Dermis blood vessel endothelial cell (primary cell): ENCODE measurements at regions not wholly inside any gene's neighbourhood (a gene's known extent, or its start where the extent isn't known, plus 50 kb on each side); places are given as distances from the start of the nearest gene placed in this dataset.
"Not testable (repeated sequence)": the region's sequence is repeated elsewhere in the genome, so short reads cannot be mapped to it uniquely, and the experiment has no call there.

Source experiments
- DNase-seq: peaks from one replicate; pipeline ENCODE4 v3.0.0; 2010

DNA sequence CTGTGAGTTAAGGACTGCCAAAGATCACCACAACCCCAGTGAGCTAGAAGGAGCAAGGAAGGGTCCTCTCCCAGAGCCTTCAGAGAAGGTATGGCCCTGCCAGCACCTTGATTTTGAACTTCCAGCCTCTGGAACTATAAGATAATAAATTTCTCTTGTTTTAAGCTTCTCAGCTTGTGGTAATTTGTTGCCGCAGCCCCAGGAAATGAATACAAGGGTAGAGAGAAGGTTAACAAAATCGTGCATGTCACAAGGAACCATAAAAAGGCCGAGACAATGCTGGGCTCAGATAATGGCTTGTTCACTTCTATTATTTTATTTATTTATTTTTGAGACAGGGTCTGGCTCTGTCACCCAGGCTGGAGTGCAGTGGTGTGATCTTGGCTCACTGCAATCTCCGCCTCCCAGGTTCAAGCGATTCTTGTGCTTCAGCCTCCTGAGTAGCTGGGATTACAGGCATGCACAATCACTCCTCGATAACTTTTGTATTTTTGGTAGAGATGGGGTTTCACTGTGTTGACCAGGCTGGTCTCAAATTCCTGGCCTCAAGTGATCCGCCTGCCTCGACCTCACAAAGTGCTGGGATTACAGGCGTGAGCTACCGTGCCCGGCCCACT is 71.5 kb downstream of the WSB1 start:
- DNase-seq = not testable (repeated sequence)

DNA sequence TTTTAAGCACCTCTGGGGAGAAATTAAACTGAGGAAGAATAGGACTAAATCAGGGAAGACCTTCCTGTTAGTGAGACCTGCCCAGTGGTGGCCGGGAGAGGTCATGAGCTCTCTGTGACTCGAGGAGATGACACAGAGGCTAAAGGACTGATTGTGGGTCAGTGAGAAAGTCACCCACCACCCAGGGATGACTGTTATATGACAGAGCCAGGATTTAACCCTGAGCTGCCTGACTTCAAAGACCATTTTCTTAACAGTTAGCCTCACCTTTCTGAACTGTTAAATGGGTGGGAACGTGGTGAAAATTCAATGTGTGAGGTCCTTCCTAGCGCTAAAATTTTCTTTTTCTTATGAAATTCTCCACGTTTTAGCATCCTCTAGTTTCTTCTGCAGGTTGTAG is 72.5 kb downstream of the WSB1 start:
- DNase-seq = no peak

DNA sequence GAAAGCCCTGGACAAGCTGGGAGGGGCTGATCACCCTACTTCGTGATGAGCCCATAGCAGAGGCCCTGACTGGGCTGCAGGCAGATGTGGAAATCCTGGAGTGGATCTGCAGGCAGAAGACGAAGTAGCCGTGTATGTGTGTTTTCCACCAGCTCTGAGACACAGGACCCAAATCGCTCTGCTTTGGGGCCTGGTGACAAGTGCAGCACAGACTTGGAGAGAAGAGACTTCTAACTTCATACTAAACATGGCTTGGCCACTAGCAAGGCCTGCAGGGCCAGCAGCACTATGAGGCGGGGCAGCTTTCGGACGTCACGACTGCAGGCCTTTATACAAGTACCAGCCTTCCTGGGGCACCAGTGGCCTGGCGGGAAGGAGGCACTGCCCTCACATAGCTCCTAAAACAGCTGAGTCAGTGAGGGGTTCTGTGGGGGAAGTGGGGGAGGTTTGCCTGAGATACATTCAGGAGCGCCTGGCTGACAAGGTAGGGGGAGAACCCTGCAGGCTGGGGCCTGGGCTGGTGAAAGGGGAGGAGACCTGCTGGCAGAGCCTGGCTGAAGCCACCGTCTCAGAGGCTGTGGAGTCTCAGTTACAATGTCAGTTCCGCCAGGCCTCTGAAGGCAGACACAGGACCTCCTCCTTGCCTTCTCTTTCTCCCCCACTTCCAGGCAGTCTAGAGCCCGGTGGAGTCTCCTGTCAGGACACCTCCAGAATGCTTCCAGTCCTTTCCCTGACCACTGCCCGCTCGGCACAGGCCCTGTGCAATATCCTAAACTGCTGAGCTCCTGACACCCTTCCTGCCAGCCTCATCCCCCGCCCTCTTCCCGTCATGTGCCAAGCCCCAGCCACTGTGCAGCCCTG is 73.4 kb downstream of the WSB1 start:
- no peak for DNase-seq

DNA sequence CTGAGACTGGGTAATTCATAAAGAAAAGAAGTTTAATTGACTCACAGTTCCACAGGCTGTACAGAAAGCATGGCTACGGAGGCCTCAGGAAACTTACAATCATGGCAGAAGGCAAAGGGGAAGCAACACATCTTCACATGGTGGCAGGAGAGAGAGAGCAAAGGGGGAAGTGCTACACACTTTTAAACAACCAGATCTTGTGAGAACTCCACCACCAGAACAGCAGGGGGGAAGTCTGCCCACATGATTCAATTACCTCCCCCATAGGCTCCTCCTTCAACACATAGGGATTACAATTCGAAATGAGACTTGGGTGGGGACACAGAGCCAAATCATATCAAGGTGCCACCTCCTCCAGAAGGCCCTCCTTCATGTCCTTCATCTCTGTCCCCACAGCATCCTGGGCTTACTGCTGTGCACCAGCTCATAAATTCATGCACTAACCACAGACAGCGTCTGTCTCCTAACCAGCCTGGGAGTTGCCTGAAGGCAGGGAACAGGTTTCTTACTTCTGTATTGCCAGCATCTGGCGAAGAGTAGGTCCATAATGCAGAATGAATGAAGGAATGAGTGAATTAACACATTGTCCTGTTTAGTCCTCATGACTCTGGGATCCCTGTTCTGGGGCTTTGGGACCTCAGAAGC is 74.4 kb downstream of the WSB1 start:
- DNase-seq = no peak

DNA sequence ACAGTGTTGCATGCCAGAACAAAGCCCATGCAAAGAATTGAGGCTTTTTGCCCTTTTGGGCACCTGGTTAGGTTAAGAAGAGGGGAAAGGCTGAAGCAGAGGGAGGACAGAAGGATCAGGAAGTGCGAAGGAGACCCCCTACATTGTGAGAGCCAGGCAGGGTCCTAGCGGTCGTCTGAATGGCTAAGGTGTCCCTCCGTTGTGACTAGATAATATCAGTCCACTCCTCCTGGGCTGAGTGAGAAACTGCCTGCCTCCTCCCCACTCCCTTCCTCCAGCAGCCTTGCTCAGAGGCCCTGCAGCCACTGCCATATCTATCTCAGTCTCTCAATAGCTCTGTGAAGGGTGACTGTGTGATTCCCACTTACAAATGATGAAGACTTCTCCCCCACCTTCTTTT is 75.1 kb downstream of the WSB1 start:
- no peak for DNase-seq

DNA sequence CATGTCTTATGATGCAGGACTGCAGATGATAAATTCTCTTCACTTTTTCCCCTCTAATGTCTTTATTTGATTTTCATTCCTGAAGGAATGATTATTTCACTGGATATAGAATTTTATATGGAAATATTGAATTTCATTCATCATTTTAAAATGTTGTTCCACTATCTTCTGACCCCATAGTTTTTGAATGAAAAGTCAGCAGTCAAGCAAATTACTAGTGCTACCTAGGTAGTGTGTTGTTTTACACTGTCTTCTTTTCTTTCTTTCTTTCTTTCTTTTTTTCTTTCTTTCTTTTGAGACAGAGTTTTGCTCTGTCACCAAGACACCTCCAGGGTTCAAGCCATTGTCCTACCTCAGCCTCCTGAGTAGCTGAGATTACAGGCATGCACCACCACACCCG is 76.9 kb downstream of the WSB1 start:
- DNase-seq = no peak

DNA sequence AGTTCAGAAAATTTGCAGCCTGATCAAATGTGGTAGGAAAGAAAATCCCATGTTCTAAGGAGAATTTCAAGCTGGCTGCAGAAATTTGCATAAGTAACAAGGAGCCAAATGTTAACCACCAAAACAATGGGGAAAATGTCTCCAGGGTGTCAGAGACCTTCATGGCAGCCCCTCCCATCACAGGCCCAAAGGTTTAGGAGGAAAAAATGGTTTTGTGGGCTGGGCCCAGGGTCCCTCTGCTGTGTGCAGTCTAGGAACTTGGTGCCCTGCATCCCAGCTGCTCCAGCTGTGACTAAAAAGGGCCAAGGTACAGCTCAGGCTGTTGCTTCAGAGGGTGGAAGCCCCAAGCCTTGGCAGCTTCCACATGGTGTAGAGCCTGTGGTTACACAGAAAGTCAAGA is 79.8 kb downstream of the WSB1 start:
- DNase-seq = not testable (repeated sequence)

DNA sequence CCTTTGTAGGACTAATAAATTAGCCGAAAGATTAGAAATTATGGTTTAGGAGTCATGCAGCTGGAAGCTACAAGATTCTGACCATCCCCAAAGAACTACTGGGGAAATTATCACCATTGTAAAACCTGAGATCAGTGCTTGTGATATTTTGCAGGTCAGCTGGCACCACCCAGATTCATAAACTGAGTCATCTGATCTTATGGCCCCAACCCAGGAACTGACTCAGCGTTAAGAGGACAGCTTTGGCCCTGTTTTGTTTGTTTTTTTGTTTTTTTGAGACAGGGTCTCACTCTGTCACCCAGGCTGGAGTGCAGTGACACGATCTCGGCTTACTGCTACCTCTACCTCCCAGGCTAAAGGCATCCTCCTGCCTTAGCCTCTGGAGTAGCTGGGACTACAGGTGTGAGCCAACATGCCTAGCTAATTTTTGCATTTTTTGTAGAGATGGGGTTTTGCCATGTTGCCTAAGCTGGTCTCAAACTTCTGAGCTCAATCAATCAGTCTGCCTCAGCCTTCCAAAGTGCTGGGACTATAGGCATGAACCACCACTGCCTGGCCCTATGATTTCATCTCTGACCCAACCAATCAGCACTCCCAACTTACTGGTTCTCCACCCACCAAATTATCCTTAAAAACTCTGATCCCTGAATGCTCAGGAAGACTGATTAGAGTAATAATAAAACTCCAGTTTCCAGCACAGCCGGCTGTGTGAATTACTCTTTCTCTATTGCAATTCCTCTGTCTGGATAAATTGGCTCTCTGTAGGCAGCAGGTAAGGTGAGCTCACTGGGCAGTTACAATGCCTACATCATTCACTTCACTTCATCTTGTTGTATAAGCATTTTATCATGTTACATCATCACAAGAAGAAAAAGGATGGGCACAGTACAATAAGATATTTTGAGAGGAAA is 79.4 kb upstream of the KSR1 start:
- DNase-seq = peak; percentile 52

DNA sequence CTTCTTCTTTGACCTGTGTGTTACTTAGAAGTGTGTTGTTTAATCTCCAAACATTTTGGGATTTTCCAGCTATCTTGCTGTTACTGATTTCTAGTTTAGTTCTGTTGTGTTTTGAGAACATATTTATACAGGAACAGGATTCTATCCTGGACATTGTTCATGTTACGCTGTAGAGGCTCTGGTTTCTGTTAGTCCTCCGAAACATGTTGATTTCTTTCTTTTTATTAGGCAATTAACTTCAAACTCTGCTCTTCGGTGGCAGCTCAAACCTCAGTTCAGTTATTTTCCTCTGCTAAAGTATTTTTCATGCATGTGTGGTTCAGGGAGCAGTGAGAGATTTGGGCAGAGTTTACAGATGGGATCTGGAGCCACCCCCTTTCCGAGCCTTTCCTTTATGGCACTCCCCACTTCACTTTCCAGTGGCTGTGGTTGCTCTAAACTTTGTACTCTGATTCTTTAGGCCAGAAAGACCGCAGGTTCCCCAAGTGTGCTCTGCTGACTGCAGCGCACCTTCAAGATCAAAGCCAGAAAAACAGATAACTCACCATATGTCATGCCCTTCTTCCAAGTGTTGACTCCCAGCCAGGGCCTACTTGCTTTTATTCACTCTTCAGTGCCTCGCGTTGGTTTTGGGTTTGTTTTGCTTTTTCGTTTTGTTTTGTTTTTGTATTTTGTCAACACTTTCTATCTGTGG is 77.6 kb upstream of the KSR1 start:
- DNase-seq = no peak

DNA sequence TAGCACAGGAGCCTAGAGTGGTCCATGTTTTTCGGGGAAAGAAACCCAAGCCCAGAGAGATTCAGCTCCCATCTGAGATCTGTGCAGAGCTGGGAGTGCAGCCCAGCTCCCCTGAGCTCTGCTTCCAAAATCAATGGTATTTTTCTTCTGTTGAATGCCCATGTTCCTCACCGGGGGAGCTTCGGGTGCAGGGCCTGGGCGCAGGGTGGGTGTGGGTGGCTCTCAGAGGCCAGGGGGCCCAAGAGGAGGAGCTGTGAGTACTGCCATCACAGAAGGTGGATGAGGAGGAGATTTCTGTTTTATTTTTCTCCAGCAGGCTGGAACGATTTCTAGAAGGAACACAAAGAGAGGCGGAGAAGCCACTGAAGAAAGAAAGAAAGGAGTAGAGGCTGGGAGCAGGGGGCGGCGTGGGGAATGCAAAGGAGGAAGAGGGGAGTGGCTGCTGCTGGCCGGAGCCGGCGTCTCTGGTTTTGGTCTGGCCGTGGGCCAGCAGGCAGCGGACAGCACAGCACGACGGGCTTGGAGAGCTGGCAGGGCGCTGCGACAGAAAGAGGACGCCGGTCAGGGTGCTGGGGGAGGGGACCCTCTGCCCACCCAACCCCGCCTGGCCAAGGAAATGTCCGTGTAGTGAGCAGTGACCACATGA is 76.2 kb upstream of the KSR1 start:
- DNase-seq = peak; percentile 65

DNA sequence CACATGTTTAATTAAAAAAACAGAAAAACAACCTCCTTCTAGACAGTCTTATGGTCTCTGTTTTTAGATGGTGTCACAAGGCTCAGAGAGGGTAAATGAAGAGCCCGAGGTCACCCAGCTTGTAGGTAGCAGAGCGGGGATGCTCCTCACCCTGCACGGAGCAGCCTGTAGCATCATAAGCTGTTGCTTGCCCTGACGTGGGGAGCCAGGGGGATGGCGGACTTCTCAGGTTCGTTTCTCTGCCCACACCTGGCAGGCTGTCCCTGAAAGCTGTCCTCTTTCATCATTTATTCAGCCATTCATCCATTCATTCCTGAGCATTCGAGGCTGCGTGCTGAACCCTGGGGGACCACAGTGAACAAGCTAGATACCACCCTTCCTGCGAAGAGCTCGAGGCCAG is 75.7 kb upstream of the KSR1 start:
- DNase-seq = peak; percentile 12

DNA sequence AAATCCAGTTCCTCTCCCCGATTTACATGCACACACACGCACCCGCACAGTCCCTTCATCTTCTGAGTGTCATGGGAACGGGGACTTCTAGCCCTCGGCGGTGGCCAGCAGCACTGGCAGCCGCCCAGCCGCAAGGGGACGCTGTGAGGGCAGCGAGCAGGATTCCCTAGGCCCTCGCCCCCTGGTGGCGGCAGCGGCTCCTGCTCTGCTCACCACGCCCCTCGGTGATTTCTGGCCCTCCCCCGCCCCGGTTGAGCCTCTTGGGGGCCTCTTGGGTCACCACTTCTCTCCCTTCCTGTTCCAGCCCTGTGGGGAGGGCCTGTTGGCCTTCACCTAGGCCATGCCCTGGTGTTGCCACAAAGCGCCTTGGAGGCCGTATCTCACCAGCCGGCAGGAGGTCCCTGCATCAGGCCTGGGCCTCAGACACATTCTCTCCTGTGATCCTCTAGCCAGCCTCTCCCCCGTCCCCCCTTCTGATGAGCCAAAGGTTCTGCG is 75.2 kb upstream of the KSR1 start:
- DNase-seq = peak; percentile 84

DNA sequence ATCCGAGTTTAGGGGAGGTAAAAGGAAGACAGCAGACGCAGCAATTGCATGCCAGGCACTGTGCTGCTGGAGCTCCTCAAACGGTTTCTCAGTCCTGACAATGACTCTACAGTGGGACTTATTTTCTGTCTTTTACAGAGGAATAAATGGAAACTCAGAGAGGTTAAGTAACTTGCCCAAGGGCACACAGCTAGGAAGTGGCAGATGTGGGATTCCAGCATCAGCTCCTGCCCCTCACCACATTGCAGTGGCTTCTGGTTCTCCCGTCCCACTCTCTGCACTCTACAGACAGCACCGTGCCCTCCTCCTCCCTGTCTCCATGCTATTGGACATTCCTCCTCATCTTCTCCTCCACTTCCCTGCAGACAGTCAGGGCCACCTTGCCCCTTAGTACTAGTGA is 74.2 kb upstream of the KSR1 start:
- DNase-seq = no peak

DNA sequence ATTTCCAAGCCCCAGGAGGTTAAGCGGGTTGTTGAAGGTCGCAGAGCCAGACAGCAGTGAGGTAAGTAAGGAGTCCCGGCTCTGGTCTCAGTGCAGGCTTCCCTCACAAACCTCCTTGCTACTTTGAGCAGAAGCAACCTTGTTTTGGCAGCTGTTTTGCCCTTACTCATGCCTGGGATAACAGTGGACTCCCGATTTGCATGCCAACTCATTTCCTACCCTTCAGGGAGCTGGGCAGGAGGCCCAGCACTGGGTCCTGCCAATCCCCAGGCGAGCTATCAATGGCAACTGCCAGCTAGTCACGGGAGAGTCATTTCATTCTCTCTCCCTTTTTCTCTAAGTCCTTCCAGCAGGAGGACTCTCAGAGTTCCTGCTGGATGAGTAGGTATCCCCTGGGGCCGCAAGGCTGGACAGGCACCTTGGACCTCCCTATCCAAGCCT is 72.0 kb upstream of the KSR1 start:
- peak; percentile 99 for DNase-seq

DNA sequence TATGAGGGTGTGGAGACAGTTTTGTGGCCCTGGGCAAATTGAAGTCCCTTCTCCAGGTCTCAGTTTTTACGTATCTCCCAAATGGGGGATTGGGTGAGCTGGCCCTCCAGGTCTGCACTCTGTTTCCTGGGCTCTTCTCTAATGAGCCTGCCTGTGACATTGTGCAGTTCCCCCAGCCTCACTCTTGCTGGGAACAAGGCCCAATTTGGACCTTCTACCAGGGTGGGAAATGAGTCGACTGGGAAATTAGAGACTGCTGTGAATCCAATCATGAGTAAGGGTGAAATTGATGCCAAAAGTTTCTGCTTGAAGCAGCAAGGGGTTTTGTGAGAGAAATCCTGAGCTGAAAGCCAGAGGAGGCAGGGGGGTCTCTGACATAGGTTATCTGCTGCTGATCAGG is 71.5 kb upstream of the KSR1 start:
- DNase-seq = peak; percentile 59

DNA sequence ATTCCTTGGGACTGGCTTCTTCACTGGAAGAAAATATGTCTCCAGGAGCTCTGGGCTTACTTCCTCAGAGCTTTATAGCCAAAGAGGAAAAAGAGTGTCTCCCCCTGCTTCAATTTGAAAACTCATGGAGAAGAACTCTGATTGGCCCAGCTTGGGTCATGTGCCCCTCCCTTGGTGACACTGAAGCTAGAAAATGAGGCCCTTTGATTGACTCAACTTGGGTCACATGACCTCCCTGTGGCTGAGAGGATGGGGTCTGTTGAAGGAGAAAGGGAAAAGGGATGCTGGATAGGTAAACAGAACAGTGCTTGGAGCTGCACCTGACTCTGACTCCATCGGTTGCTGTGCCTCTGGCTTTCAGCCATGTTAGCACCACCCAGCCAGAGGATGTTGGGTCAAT is 70.6 kb upstream of the KSR1 start:
- no peak for DNase-seq

DNA sequence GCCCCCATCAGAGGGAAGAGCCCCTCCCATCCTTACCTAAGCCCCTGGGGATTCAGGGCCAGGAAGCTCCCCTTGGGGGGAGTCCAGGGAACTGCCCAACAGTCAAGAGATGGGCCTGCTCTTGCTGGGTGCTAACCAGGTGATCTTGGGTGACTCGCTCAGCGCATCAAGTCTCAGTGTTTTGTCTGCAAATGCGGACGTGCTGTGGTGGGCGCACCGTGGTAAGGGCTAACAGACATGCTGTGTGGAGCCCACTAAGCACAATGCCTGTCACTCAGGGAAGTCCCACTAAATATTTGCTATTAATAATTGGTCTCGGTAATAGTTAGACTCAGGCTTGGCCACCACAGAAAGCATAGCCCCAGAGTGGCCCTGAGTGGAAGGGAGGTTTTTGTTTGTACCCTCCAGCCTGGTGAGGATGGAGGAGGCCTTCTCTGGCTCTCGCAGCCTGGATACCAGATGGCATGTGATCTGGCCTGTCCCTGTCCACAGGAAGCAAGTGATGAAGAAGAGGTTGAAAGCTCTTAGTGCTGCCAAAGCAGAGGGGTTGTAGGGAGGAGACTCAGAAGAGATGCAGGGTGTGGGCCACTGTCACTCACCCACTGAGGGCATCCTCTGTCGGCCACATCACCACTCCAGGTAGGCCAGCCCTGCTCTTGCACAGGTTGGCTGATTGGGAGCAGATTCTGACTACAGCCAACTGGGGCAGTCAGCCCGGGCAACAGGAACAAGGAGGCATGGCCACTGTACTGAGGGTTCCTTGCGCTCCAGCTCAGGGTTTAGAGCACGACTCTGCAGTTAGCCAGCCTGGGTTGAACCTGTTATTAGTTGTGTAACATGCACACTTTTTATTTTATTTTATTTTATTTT is 69.8 kb upstream of the KSR1 start:
- no peak for DNase-seq

DNA sequence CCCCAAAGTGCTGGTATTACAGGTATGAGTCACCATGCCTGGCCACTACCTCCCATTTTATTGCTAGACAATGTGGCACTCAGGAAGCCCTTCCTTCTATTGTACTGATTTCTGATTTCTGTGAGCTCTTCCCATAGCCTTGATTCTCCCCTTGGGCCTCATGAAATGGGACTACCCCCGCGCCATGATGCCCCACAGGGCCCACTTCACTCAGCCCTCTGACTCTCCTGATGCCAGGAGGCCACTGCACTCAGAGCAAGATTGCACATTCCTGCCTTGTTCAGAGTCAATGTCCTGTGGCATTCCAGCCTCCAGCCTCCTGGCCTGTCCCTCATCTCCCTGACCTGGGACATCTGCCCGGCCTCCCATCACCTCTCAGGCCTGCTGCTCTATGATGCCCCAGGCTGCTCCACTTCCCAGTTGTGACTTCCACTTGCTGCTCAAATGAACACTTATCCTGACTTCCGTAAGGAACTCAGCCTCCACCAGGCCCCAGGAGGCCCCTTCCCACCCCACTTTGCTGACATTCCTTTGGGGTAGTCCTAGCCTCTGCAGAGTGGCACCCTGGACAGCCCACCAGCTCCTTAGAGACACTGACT is 66.6 kb upstream of the KSR1 start:
- DNase-seq = peak; percentile 32

DNA sequence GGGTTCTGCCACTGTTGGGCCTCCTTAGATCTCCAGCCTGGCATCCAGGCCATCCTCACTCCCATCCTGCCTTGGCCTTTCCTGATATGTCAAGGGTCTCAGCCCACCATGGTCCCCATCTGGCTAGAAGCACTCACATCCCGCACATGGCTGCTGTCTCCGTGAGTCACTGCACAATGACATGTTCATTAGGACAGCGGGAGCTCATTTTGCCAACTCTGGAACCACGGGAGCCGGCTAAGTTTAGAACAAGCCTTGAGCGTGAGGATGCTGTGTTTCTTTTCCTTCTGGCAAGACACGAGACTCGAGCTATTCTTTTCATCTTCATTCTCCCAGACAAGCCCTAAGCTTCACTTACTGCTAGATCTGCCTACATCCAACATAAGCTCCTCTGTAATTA is 65.7 kb upstream of the KSR1 start:
- DNase-seq = no peak

DNA sequence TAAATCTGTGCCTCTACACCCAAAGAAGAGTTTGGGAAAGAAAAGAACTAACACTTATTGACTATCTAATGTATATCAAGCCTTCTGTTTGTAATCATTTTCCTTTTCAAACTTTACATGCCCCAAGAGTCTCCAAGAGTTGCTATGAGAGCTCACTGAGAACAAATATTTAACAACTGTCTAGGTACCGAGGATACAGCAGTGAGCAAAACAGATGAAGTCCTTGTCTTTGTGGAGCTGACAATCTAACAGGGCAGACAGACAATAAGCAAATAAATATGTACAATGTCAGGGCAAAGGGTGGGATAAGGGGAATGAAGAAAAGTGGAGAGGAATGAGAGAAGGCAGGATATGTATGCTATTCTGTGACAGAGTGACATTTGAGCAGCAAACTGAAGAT is 64.8 kb upstream of the KSR1 start:
- no peak for DNase-seq
